ENCODE measurements at regions not wholly inside any gene's neighbourhood (a gene's known extent, or its start where the extent isn't known, plus 50 kb on each side); places are given as distances from the start of the nearest gene placed in this dataset.
"Not testable (repeated sequence)": the region's sequence is repeated elsewhere in the genome, so short reads cannot be mapped to it uniquely, and the experiment has no call there.

DNA sequence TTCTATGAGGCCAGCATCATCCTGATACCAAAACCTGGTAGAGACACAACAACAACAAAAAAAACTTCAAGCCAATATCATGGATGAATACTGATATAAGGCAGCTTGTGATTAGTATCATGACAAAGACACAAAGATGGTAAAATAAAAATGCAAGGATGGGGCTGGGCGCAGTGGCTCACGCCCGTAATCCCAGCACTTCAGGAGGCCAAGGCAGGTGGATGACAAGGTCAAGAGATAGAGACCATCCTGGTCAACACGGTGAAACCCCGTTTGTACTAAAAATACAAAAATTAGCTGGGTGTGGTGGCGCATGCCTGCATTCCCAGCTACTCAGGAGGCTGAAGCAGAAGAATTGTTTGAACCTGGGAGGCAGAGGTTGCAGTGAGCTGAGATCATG, 210.2 kb downstream of the POTEM start:
- H3K4me1 ChIP-seq (ENCODE audit: insufficient read depth, low read length); H3K27ac ChIP-seq (ENCODE audit: low read depth, low read length); H3K4me3 ChIP-seq (ENCODE audit: low read length); H3K9ac ChIP-seq (ENCODE audit: low read depth, low read length); H3K27me3 ChIP-seq (ENCODE audit: insufficient read depth, low read length); H3K36me3 ChIP-seq (ENCODE audit: insufficient read depth, low read length): not testable (repeated sequence)
- peaks cover 48% of the 10 kb centered on the region for H3K9me3 ChIP-seq (ENCODE audit: insufficient read depth, low read depth, low read length)
- no CpG with 5 or more reads among the region's 6 CpGs for WGBS

GRCh38 chr14:19180297-19180696, 213.1 kb downstream of the POTEM start:
- H3K9ac ChIP-seq (ENCODE audit: low read depth, low read length); H3K36me3 ChIP-seq (ENCODE audit: insufficient read depth, low read length); H3K27me3 ChIP-seq (ENCODE audit: insufficient read depth, low read length); H3K4me3 ChIP-seq (ENCODE audit: low read length); H3K27ac ChIP-seq (ENCODE audit: low read depth, low read length); H3K4me1 ChIP-seq (ENCODE audit: insufficient read depth, low read length): not testable (repeated sequence)
- 63% methylated on average over 2 of the region's 2 CpGs for WGBS
- peaks cover 39% of the 10 kb centered on the region for H3K9me3 ChIP-seq (ENCODE audit: insufficient read depth, low read depth, low read length)

DNA sequence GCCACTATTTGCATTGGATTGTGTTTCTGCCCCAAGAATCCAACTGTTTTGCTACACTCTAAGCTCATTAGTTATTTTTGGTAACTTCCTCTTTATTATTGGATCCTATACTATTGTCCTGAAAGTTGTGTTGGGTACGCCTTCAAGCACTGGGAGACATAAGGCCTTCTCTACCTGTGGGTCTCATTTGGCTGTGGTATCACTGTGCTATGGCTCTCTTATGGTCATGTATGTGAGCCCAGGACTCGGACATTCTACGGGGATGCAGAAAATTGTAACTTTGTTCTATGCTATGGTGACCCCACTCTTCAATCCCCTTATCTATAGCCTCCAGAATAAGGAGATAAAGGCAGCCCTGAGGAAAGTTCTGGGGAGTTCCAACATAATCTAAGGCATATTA, 213.6 kb downstream of the POTEM start:
- H3K36me3 ChIP-seq (ENCODE audit: insufficient read depth, low read length); H3K4me3 ChIP-seq (ENCODE audit: low read length); H3K9ac ChIP-seq (ENCODE audit: low read depth, low read length); H3K4me1 ChIP-seq (ENCODE audit: insufficient read depth, low read length); H3K27ac ChIP-seq (ENCODE audit: low read depth, low read length); H3K27me3 ChIP-seq (ENCODE audit: insufficient read depth, low read length): not testable (repeated sequence)
- WGBS = 47% methylated on average over 3 of the region's 3 CpGs
- H3K9me3 ChIP-seq (ENCODE audit: insufficient read depth, low read depth, low read length) = peaks cover 38% of the 10 kb centered on the region

GRCh38 chr14:19195146-19195545, 227.9 kb downstream of the POTEM start:
- not testable (repeated sequence) for H3K27ac ChIP-seq (ENCODE audit: low read depth, low read length); H3K27me3 ChIP-seq (ENCODE audit: insufficient read depth, low read length); H3K36me3 ChIP-seq (ENCODE audit: insufficient read depth, low read length); H3K9ac ChIP-seq (ENCODE audit: low read depth, low read length); H3K4me1 ChIP-seq (ENCODE audit: insufficient read depth, low read length); H3K4me3 ChIP-seq (ENCODE audit: low read length)
- 70% methylated on average over 3 of the region's 4 CpGs for WGBS
- peaks cover 28% of the 10 kb centered on the region for H3K9me3 ChIP-seq (ENCODE audit: insufficient read depth, low read depth, low read length)

GRCh38 chr14:19197488-19198234, 230.4 kb downstream of the POTEM start:
- WGBS = 81% methylated on average over 2 of the region's 4 CpGs
- not testable (repeated sequence) for H3K36me3 ChIP-seq (ENCODE audit: insufficient read depth, low read length); H3K27me3 ChIP-seq (ENCODE audit: insufficient read depth, low read length); H3K4me3 ChIP-seq (ENCODE audit: low read length); H3K9ac ChIP-seq (ENCODE audit: low read depth, low read length); H3K27ac ChIP-seq (ENCODE audit: low read depth, low read length); H3K4me1 ChIP-seq (ENCODE audit: insufficient read depth, low read length)
- peaks cover 36% of the 10 kb centered on the region for H3K9me3 ChIP-seq (ENCODE audit: insufficient read depth, low read depth, low read length)

- H3K4me1 ChIP-seq (ENCODE audit: insufficient read depth, low read length); H3K27me3 ChIP-seq (ENCODE audit: insufficient read depth, low read length); H3K27ac ChIP-seq (ENCODE audit: low read depth, low read length); H3K36me3 ChIP-seq (ENCODE audit: insufficient read depth, low read length); H3K9ac ChIP-seq (ENCODE audit: low read depth, low read length); H3K4me3 ChIP-seq (ENCODE audit: low read length): not testable (repeated sequence)
- WGBS = 44% methylated on average over 3 of the region's 3 CpGs
- H3K9me3 ChIP-seq (ENCODE audit: insufficient read depth, low read depth, low read length) = peaks cover 32% of the 10 kb centered on the region
Observed at GRCh38 chr14:19198341-19198740, 231.1 kb downstream of the POTEM start.

GRCh38 chr14:19201394-19202052, 232.6 kb downstream of the POTEG start:
- not testable (repeated sequence) for H3K36me3 ChIP-seq (ENCODE audit: insufficient read depth, low read length); H3K27ac ChIP-seq (ENCODE audit: low read depth, low read length); H3K9ac ChIP-seq (ENCODE audit: low read depth, low read length); H3K4me3 ChIP-seq (ENCODE audit: low read length); H3K4me1 ChIP-seq (ENCODE audit: insufficient read depth, low read length); H3K27me3 ChIP-seq (ENCODE audit: insufficient read depth, low read length)
- peaks cover 31% of the 10 kb centered on the region for H3K9me3 ChIP-seq (ENCODE audit: insufficient read depth, low read depth, low read length)
- 78% methylated on average over 6 of the region's 8 CpGs for WGBS

DNA sequence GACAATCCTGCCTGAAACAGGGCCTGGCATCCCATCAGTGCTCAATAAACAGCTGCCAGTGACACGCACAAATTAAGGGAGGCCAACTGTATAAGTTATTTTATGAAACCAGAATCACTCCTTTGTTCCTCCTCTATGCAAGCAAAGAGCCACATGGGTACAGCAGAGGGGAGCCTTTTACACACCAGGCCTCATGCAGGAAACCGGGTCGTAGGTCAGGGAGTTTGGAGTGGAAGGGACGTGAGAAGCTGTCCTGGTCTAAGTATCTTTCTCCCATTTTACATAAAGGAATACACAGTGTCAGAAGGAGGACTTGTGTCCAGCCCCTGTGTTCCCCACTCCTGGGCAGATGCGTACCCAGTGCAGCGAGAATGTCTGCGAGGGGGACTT, 232.1 kb downstream of the POTEG start:
- H3K4me3 ChIP-seq (ENCODE audit: low read length); H3K36me3 ChIP-seq (ENCODE audit: insufficient read depth, low read length); H3K9ac ChIP-seq (ENCODE audit: low read depth, low read length); H3K4me1 ChIP-seq (ENCODE audit: insufficient read depth, low read length); H3K27me3 ChIP-seq (ENCODE audit: insufficient read depth, low read length); H3K27ac ChIP-seq (ENCODE audit: low read depth, low read length): not testable (repeated sequence)
- WGBS = 58% methylated on average over 1 of the region's 7 CpGs
- peaks cover 31% of the 10 kb centered on the region for H3K9me3 ChIP-seq (ENCODE audit: insufficient read depth, low read depth, low read length)

DNA sequence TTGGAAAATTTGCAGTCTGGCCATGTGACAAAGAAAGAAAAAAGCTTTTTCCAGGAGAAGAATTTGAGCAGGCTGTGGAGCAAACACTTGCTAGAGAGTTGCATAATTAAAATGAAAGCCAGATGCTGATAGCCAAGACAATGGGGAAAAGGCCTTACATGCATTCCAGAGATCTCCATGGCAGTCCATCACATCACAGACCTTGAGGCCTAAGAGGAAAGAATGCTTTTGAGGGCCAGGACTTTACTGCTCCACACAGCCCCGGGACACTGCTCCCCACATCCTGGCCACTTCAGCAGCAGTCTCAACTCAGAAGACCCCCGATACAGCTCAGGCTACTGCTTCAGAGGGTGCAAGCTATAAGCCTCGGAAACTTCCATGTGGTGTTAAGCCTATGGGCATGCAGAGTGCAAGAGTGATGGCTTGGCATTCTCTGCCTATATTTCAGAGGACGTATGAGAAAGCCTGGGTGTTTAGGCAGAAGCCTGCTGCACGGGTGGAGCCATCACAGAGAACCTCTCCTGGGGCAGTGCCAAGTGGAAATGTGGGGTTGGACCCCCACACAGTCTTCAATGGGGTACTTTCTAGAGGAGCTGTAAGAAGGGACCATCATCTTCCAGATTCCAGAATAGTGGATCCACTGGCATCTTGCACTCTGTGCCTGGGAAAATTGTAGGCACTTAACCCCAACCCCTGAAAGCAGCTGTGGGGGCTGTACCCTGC, 230.7 kb downstream of the POTEG start:
- 61% methylated on average over 3 of the region's 5 CpGs for WGBS
- not testable (repeated sequence) for H3K36me3 ChIP-seq (ENCODE audit: insufficient read depth, low read length)
- peaks cover 24% of the 10 kb centered on the region for H3K9me3 ChIP-seq (ENCODE audit: insufficient read depth, low read depth, low read length)

GRCh38 chr14:19204827-19205226, 229.3 kb downstream of the POTEG start:
- H3K9ac ChIP-seq (ENCODE audit: low read depth, low read length); H3K4me1 ChIP-seq (ENCODE audit: insufficient read depth, low read length); H3K27me3 ChIP-seq (ENCODE audit: insufficient read depth, low read length); H3K36me3 ChIP-seq (ENCODE audit: insufficient read depth, low read length); H3K4me3 ChIP-seq (ENCODE audit: low read length); H3K27ac ChIP-seq (ENCODE audit: low read depth, low read length): not testable (repeated sequence)
- peaks cover 17% of the 10 kb centered on the region for H3K9me3 ChIP-seq (ENCODE audit: insufficient read depth, low read depth, low read length)
- WGBS = 70% methylated on average over 2 of the region's 2 CpGs

More for the DNA sequence above, 230.7 kb downstream of the POTEG start:
- not testable (repeated sequence) for H3K27me3 ChIP-seq (ENCODE audit: insufficient read depth, low read length); H3K4me3 ChIP-seq (ENCODE audit: low read length); H3K27ac ChIP-seq (ENCODE audit: low read depth, low read length); H3K9ac ChIP-seq (ENCODE audit: low read depth, low read length); H3K4me1 ChIP-seq (ENCODE audit: insufficient read depth, low read length)

- H3K27me3 ChIP-seq (ENCODE audit: insufficient read depth, low read length); H3K4me1 ChIP-seq (ENCODE audit: insufficient read depth, low read length); H3K9ac ChIP-seq (ENCODE audit: low read depth, low read length); H3K36me3 ChIP-seq (ENCODE audit: insufficient read depth, low read length); H3K27ac ChIP-seq (ENCODE audit: low read depth, low read length); H3K4me3 ChIP-seq (ENCODE audit: low read length); H3K9me3 ChIP-seq (ENCODE audit: insufficient read depth, low read depth, low read length): not testable (repeated sequence)
- no CpG with 5 or more reads among the region's 9 CpGs for WGBS
Observed at GRCh38 chr14:19216480-19216879, 217.7 kb downstream of the POTEG start.
